H9 (cell line): ENCODE measurements at regions not wholly inside any gene's neighbourhood (a gene's known extent, or its start where the extent isn't known, plus 50 kb on each side); places are given as distances from the start of the nearest gene placed in this dataset.

Experiments used
- DNase-seq: peaks from one replicate; pipeline ENCODE4 v3.0.0-alpha.2; 2017
- H2AFZ ChIP-seq: one replicate; pipeline ENCODE4 v1.6.1; 2013; ENCODE audit warnings: mild to moderate bottlenecking, low read length, control low read depth, moderate library complexity
- H2AK5ac ChIP-seq: 2 replicates; pipeline ENCODE4 v1.6.1; 2013; ENCODE audit warnings: low read length, control low read depth, mixed read lengths; ENCODE audit not compliant: insufficient read length
- H2BK120ac ChIP-seq: one replicate; pipeline ENCODE4 v1.6.1; 2013; ENCODE audit warnings: low read depth, mild to moderate bottlenecking, low read length, control low read depth, inconsistent platforms; ENCODE audit not compliant: poor library complexity, severe bottlenecking
- H2BK12ac ChIP-seq: 2 replicates; pipeline ENCODE4 v1.6.1; 2013; ENCODE audit warnings: low read length, control low read depth, mixed read lengths, low read depth; ENCODE audit not compliant: insufficient read length
- H2BK15ac ChIP-seq: 2 replicates; pipeline ENCODE4 v1.6.1; 2013; ENCODE audit warnings: low read depth, low read length, control low read depth
- H2BK20ac ChIP-seq: one replicate; pipeline ENCODE4 v1.6.1; 2013; ENCODE audit warnings: low read depth, mild to moderate bottlenecking, low read length, control low read depth, inconsistent platforms; ENCODE audit not compliant: poor library complexity, severe bottlenecking
- H2BK5ac ChIP-seq: 2 replicates; pipeline ENCODE4 v1.6.1; 2013; ENCODE audit warnings: low read length, control low read depth, mixed read lengths; ENCODE audit not compliant: insufficient read length
- H3K14ac ChIP-seq: 2 replicates; pipeline ENCODE4 v1.6.1; 2013; ENCODE audit warnings: low read length, control low read depth; ENCODE audit not compliant: insufficient read depth
- H3K18ac ChIP-seq: 2 replicates; pipeline ENCODE4 v1.6.1; 2013; ENCODE audit warnings: low read depth, mild to moderate bottlenecking, mixed read lengths, low read length, control low read depth; ENCODE audit not compliant: insufficient read length
- H3K23ac ChIP-seq: 2 replicates; pipeline ENCODE4 v1.6.1; 2013; ENCODE audit warnings: low read length, control low read depth, mixed read lengths, low read depth; ENCODE audit not compliant: insufficient read length
- H3K23me2 ChIP-seq: 2 replicates; pipeline ENCODE4 v1.6.1; 2013; ENCODE audit warnings: low read depth, mild to moderate bottlenecking, mixed read lengths, low read length, control low read depth; ENCODE audit not compliant: insufficient read length, poor library complexity, severe bottlenecking
- H3K27ac ChIP-seq: 2 replicates; pipeline ENCODE4 v1.5.1; 2013; ENCODE audit warnings: low read length, control low read depth, mixed read lengths, low read depth; ENCODE audit not compliant: insufficient read length
- H3K27me3 ChIP-seq: 2 replicates; pipeline ENCODE4 v1.6.1; 2013; ENCODE audit warnings: low read length, control low read depth, inconsistent platforms; ENCODE audit not compliant: insufficient read depth
- H3K4ac ChIP-seq: 2 replicates; pipeline ENCODE4 v1.6.1; 2013; ENCODE audit warnings: low read depth, mild to moderate bottlenecking, control low read depth, inconsistent platforms, low read length, moderate library complexity
- H3K4me1 ChIP-seq: 2 replicates; pipeline ENCODE4 v1.6.1; 2013; ENCODE audit warnings: low read length, control low read depth, inconsistent platforms; ENCODE audit not compliant: insufficient read depth
- H3K4me2 ChIP-seq: 2 replicates; pipeline ENCODE4 v1.6.1; 2013; ENCODE audit warnings: low read length, control low read depth, mixed read lengths; ENCODE audit not compliant: insufficient read length, insufficient read depth
- H3K56ac ChIP-seq: 2 replicates; pipeline ENCODE4 v1.6.1; 2013; ENCODE audit warnings: low read depth, mild to moderate bottlenecking, mixed read lengths, low read length, control low read depth; ENCODE audit not compliant: insufficient read length
- H3K79me1 ChIP-seq: 2 replicates; pipeline ENCODE4 v1.6.1; 2013; ENCODE audit warnings: low read depth, mild to moderate bottlenecking, moderate library complexity, low read length, control low read depth, inconsistent platforms; ENCODE audit not compliant: insufficient read depth, poor library complexity, severe bottlenecking
- H3K79me2 ChIP-seq: 2 replicates; pipeline ENCODE4 v1.6.1; 2013; ENCODE audit warnings: low read length, control low read depth, inconsistent platforms; ENCODE audit not compliant: insufficient read depth
- H3K9ac ChIP-seq: 2 replicates; pipeline ENCODE4 v1.6.1; 2013; ENCODE audit warnings: low read length, control low read depth, mixed read lengths; ENCODE audit not compliant: insufficient read length; ENCODE audit errors: extremely low read depth
- H3K9me3 ChIP-seq: one replicate; pipeline ENCODE4 v1.6.1; 2013; ENCODE audit warnings: low read depth, low read length, inconsistent platforms; ENCODE audit not compliant: control insufficient read depth
- H3T11ph ChIP-seq: one replicate; pipeline ENCODE4 v1.6.1; 2013; ENCODE audit warnings: mild to moderate bottlenecking, low read length, control low read depth, inconsistent platforms
- H4K20me1 ChIP-seq: one replicate; pipeline ENCODE4 v1.6.1; 2013; ENCODE audit not compliant: control insufficient read depth, insufficient read length, insufficient read depth
- H4K5ac ChIP-seq: 2 replicates; pipeline ENCODE4 v1.6.1; 2013; ENCODE audit warnings: low read depth, mild to moderate bottlenecking, mixed read lengths, low read length, control low read depth; ENCODE audit not compliant: insufficient read length
- H4K8ac ChIP-seq: replicated peaks from 2 replicates; pipeline ENCODE4 v1.6.1; 2013; ENCODE audit warnings: low read length, control low read depth, mixed read lengths, low read depth; ENCODE audit not compliant: insufficient read length
- H4K91ac ChIP-seq: 2 replicates; pipeline ENCODE4 v1.6.1; 2013; ENCODE audit warnings: low read depth, mild to moderate bottlenecking, moderate library complexity, mixed read lengths, low read length, control low read depth; ENCODE audit not compliant: insufficient read length
- H3K27ac Mint-ChIP-seq, 3 experiments: 2 replicates in 2 of 3; 3 replicates in 1 of 3; pipeline ENCODE4 v1.8.0; 2020 to 2021; ENCODE audit warnings: mixed read lengths in 3 of 3, mild to moderate bottlenecking in 1 of 3, moderate library complexity in 1 of 3
- H3K27me3 Mint-ChIP-seq: 2 replicates; pipeline ENCODE4 v1.8.0; 2021; ENCODE audit warnings: low read depth, mild to moderate bottlenecking, moderate library complexity, mixed read lengths
- H3K36me3 Mint-ChIP-seq, 3 experiments: 2 replicates in 2 of 3; 3 replicates in 1 of 3; pipeline ENCODE4 v1.8.0; 2020 to 2021; ENCODE audit warnings: low read depth in 3 of 3, mixed read lengths in 3 of 3; ENCODE audit not compliant: insufficient read depth in 1 of 3
- H3K4me1 Mint-ChIP-seq, 2 experiments: 2 replicates each; pipeline ENCODE4 v1.8.0; 2020; ENCODE audit warnings: mixed read lengths in 2 of 2
- H3K4me3 Mint-ChIP-seq, 2 experiments: 2 replicates in 1 of 2; 3 replicates in 1 of 2; pipeline ENCODE4 v1.8.0; 2020 to 2021; ENCODE audit warnings: mild to moderate bottlenecking in 2 of 2, mixed read lengths in 2 of 2, moderate library complexity in 1 of 2
- H3K9me3 Mint-ChIP-seq, 2 experiments: 2 replicates in 1 of 2; 3 replicates in 1 of 2; pipeline ENCODE4 v1.8.0; 2020; ENCODE audit warnings: mild to moderate bottlenecking in 2 of 2, mixed read lengths in 2 of 2, moderate library complexity in 1 of 2
- CTCF ChIP-seq: fragments of 200-600 bp; sonication (generic); conservative IDR thresholded peaks from 3 replicates; pipeline ENCODE4 v1.8.0; 2021; ENCODE audit warnings: antibody characterized with exemption, mild to moderate bottlenecking
- WGBS: extraction: QIAGEN DNeasy Blood & Tissue Kit; methylation state at CpG from one replicate; pipeline ENCODE4 v1.1.7; 2013; ENCODE audit warnings: missing lambda C conversion rate, low lambda C conversion rate, mixed read lengths; ENCODE audit not compliant: insufficient read length; ENCODE audit errors: extremely low coverage; 5-methylcytosine and 5-hydroxymethylcytosine counted together

DNA sequence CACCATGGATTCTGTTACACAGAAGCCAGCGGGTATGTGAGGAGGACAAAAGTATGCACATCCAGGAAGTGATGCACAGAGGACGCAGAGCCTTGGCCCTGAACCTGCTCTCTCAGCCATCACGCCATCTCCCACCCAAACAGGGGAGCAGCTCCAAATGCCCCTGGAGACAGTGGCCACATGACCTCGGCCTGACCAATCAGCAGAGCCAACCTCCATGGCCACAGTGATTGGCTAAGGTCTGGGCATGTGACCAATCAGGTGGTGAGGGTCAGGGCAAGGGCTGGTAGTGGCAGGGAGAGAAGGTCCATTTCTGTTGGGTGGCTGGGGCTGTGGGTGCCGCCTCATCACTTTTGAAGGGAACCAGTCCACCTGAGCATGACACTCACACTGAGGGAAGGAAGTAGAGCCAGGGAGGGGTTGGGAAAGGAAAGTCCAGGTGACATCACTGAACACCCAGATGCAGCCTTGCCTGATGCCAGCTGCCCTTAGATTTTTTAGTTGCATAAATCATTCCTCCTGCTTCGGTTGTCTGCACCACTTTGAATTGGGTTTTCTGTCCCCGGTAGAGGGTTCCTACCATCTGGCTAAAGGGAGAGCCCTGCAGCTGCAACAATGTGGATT is 70.3 kb upstream of the IQSEC1 start:
- H3T11ph ChIP-seq = no peak overlapping the region
- no peaks in the 10 kb centered on the region for H3K27me3 ChIP-seq
- no peaks in the 10 kb centered on the region for H3K9me3 ChIP-seq
- Mint-ChIP-seq H3K27me3 (peaks cover 3% of the 10 kb centered on the region; the same call in 1 of the 2 replicates), H3K36me3 (no peaks in the 10 kb centered on the region; a peak in 1 of 7 replicates), H3K4me1 (no peaks in the 10 kb centered on the region), H3K4me3 (no peak overlapping the region), H3K9me3 (no peaks in the 10 kb centered on the region; a peak in 2 of 5 replicates), H3K27ac (no peak overlapping the region)
- H4K91ac ChIP-seq = no peak overlapping the region
- TF ChIP-seq CTCF = no peak
- H3K23me2 ChIP-seq = peaks cover 3% of the 10 kb centered on the region
- no peaks in the 10 kb centered on the region for H3K79me1 ChIP-seq
- no peak overlapping the region for H3K56ac ChIP-seq
- no peak overlapping the region for H2AFZ ChIP-seq
- H3K4me1 ChIP-seq = no peaks in the 10 kb centered on the region; the same call in 1 of the 2 replicates
- WGBS = no CpG with 5 or more reads among the region's 7 CpGs
- H3K14ac ChIP-seq = no peak overlapping the region; the same call in 1 of the 2 replicates
- no peak overlapping the region for H2BK12ac ChIP-seq
- H2BK20ac ChIP-seq = no peak overlapping the region
- H2BK15ac ChIP-seq = no peak overlapping the region
- no peaks in the 10 kb centered on the region for H4K20me1 ChIP-seq
- no peak overlapping the region for H3K4ac ChIP-seq
- no peak overlapping the region for H2AK5ac ChIP-seq
- no peak overlapping the region for H3K27ac ChIP-seq
- no peak overlapping the region for H2BK120ac ChIP-seq
- H2BK5ac ChIP-seq = no peak overlapping the region
- no peaks in the 10 kb centered on the region for H3K79me2 ChIP-seq
- no peak overlapping the region for H3K18ac ChIP-seq
- H4K5ac ChIP-seq = no peak overlapping the region
- no peak overlapping the region for H3K9ac ChIP-seq
- no peak overlapping the region for H3K4me2 ChIP-seq
- no peak for DNase-seq
- no peak overlapping the region for H3K23ac ChIP-seq
- no peak overlapping the region for H4K8ac ChIP-seq
